GM03348 (cell line): ENCODE measurements at regions not wholly inside any gene's neighbourhood (a gene's known extent, or its start where the extent isn't known, plus 50 kb on each side); places are given as distances from the start of the nearest gene placed in this dataset.
"Not testable (repeated sequence)": the region's sequence is repeated elsewhere in the genome, so short reads cannot be mapped to it uniquely, and the experiment has no call there.

Experiments
- DNase-seq: peaks from one replicate; pipeline ENCODE4 v3.0.0; 2012; ENCODE audit warnings: low spot score

GRCh38 chr1:70672442-70672888 is 261.4 kb downstream of the CTH start:
- DNase-seq = no peak

- no peak for DNase-seq
Measured at GRCh38 chr1:70674941-70675685, 264.0 kb downstream of the CTH start.

GRCh38 chr1:70675737-70676156 is 264.7 kb downstream of the CTH start:
- no peak for DNase-seq

- DNase-seq = peak; percentile 78
Measured at GRCh38 chr1:70685300-70686286, 274.5 kb downstream of the CTH start.

GRCh38 chr1:70688580-70688979 is 277.5 kb downstream of the CTH start:
- no peak for DNase-seq

- DNase-seq = peak; percentile 31
Measured at GRCh38 chr1:70706381-70707037, 295.4 kb downstream of the CTH start.

- no peak for DNase-seq
Measured at GRCh38 chr1:70707214-70707613, 296.1 kb downstream of the CTH start.

- DNase-seq = no peak
Measured at GRCh38 chr1:70714149-70714548, 303.1 kb downstream of the CTH start.

GRCh38 chr1:70717211-70717610 is 306.1 kb downstream of the CTH start:
- DNase-seq = no peak

GRCh38 chr1:70717656-70718055 is 306.6 kb downstream of the CTH start:
- no peak for DNase-seq

- DNase-seq = peak; percentile 24
Measured at GRCh38 chr1:70718086-70718630, 307.1 kb downstream of the CTH start.

- peak; percentile 18 for DNase-seq
Measured at GRCh38 chr1:70719154-70719553, 308.1 kb downstream of the CTH start.

- no peak for DNase-seq
Measured at GRCh38 chr1:70720109-70720508, 309.0 kb downstream of the CTH start.

- no peak for DNase-seq
Measured at GRCh38 chr1:70720521-70720920, 309.5 kb downstream of the CTH start.

- DNase-seq = no peak
Measured at GRCh38 chr1:70727886-70728489, 316.9 kb downstream of the CTH start.

- not testable (repeated sequence) for DNase-seq
Measured at GRCh38 chr1:70736518-70736917, 311.1 kb downstream of the PTGER3 start.

- DNase-seq = no peak
Measured at GRCh38 chr1:70737125-70737524, 310.5 kb downstream of the PTGER3 start.

- DNase-seq = no peak
Measured at GRCh38 chr1:70738624-70739023, 309.0 kb downstream of the PTGER3 start.

- peak; percentile 22 for DNase-seq
Measured at GRCh38 chr1:70745199-70745598, 302.4 kb downstream of the PTGER3 start.

GRCh38 chr1:70746062-70746461 is 301.6 kb downstream of the PTGER3 start:
- DNase-seq = not testable (repeated sequence)

- DNase-seq = not testable (repeated sequence)
Measured at GRCh38 chr1:70747123-70747522, 300.5 kb downstream of the PTGER3 start.
